IPS-18a (cell line): ENCODE measurements at regions not wholly inside any gene's neighbourhood (a gene's known extent, or its start where the extent isn't known, plus 50 kb on each side); places are given as distances from the start of the nearest gene placed in this dataset.
"Not testable (repeated sequence)": the region's sequence is repeated elsewhere in the genome, so short reads cannot be mapped to it uniquely, and the experiment has no call there.

Source experiments
- H3K27ac ChIP-seq: one replicate; pipeline ENCODE4 v1.5.1; 2013; ENCODE audit warnings: low read length
- H3K27me3 ChIP-seq: one replicate; pipeline ENCODE4 v1.6.1; 2013; ENCODE audit warnings: mild to moderate bottlenecking, low read length; ENCODE audit not compliant: control insufficient read depth, insufficient read depth
- H3K36me3 ChIP-seq: one replicate; pipeline ENCODE4 v1.6.1; 2013; ENCODE audit warnings: low read depth, low read length; ENCODE audit not compliant: control insufficient read depth
- H3K4me1 ChIP-seq: one replicate; pipeline ENCODE4 v1.6.1; 2013; ENCODE audit warnings: low read depth, low read length; ENCODE audit not compliant: control insufficient read depth
- H3K4me3 ChIP-seq: one replicate; pipeline ENCODE4 v1.5.1; 2013; ENCODE audit warnings: low read length
- H3K9ac ChIP-seq: one replicate; pipeline ENCODE4 v1.6.1; 2013; ENCODE audit warnings: mild to moderate bottlenecking, low read length, moderate library complexity
- H3K9me3 ChIP-seq: one replicate; pipeline ENCODE4 v1.6.1; 2013; ENCODE audit warnings: low read depth, low read length; ENCODE audit not compliant: control insufficient read depth

- Histone ChIP-seq H3K9me3 (no peaks in the 10 kb centered on the region), H3K27me3 (no peaks in the 10 kb centered on the region), H3K36me3 (no peaks in the 10 kb centered on the region), H3K4me1 (peaks cover 24% of the 10 kb centered on the region), H3K27ac (no peak overlapping the region), H3K4me3 (no peak overlapping the region), H3K9ac (no peak overlapping the region)
Measured at GRCh38 chr22:48071305-48071704, 1308.9 kb downstream of the TBC1D22A start.

GRCh38 chr22:48070760-48071159 lies 1308.3 kb downstream of the TBC1D22A start:
- Histone ChIP-seq H3K4me1 (peaks cover 24% of the 10 kb centered on the region), H3K4me3 (no peak overlapping the region), H3K9ac (no peak overlapping the region), H3K27ac (no peak overlapping the region), H3K27me3 (no peaks in the 10 kb centered on the region), H3K36me3 (no peaks in the 10 kb centered on the region), H3K9me3 (no peaks in the 10 kb centered on the region)

GRCh38 chr22:48070083-48070482 lies 1307.6 kb downstream of the TBC1D22A start:
- Histone ChIP-seq H3K4me1 (peaks cover 24% of the 10 kb centered on the region), H3K9ac (no peak overlapping the region)

GRCh38 chr22:48069256-48069655 lies 1306.8 kb downstream of the TBC1D22A start:
- H3K27me3 ChIP-seq, result no peaks in the 10 kb centered on the region
- no peaks in the 10 kb centered on the region for H3K9me3 ChIP-seq
- peaks cover 24% of the 10 kb centered on the region for H3K4me1 ChIP-seq
- H3K36me3 ChIP-seq, result no peaks in the 10 kb centered on the region
- H3K9ac ChIP-seq, result no peak overlapping the region
- no peak overlapping the region for H3K4me3 ChIP-seq
- H3K27ac ChIP-seq, result no peak overlapping the region

More at GRCh38 chr22:48070083-48070482, 1307.6 kb downstream of the TBC1D22A start:
- Histone ChIP-seq H3K4me3 (no peak overlapping the region), H3K36me3 (no peaks in the 10 kb centered on the region), H3K9me3 (no peaks in the 10 kb centered on the region), H3K27ac (no peak overlapping the region), H3K27me3 (no peaks in the 10 kb centered on the region)

- H3K27ac ChIP-seq, result no peak overlapping the region
- H3K36me3 ChIP-seq, result no peaks in the 10 kb centered on the region
- H3K9me3 ChIP-seq, result no peaks in the 10 kb centered on the region
- no peak overlapping the region for H3K9ac ChIP-seq
- no peak overlapping the region for H3K4me3 ChIP-seq
- H3K4me1 ChIP-seq, result peaks cover 23% of the 10 kb centered on the region
- H3K27me3 ChIP-seq, result no peaks in the 10 kb centered on the region
Measured at GRCh38 chr22:48068323-48068885, 1306.0 kb downstream of the TBC1D22A start.

GRCh38 chr22:48065892-48066291 lies 1303.4 kb downstream of the TBC1D22A start:
- no peaks in the 10 kb centered on the region for H3K27me3 ChIP-seq
- H3K4me3 ChIP-seq, result no peak overlapping the region
- peaks cover under 1% of the 10 kb centered on the region for H3K4me1 ChIP-seq
- no peak overlapping the region for H3K9ac ChIP-seq
- H3K36me3 ChIP-seq, result no peaks in the 10 kb centered on the region
- H3K9me3 ChIP-seq, result no peaks in the 10 kb centered on the region
- H3K27ac ChIP-seq, result no peak overlapping the region

GRCh38 chr22:48061726-48062125 lies 1299.3 kb downstream of the TBC1D22A start:
- Histone ChIP-seq H3K4me1 (no peaks in the 10 kb centered on the region), H3K27me3 (no peaks in the 10 kb centered on the region), H3K9me3 (no peaks in the 10 kb centered on the region), H3K27ac (no peak overlapping the region), H3K9ac (no peak overlapping the region), H3K36me3 (no peaks in the 10 kb centered on the region), H3K4me3 (no peak overlapping the region)

- no peak overlapping the region for H3K9ac ChIP-seq
- no peak overlapping the region for H3K27ac ChIP-seq
- H3K4me1 ChIP-seq, result no peaks in the 10 kb centered on the region
- no peaks in the 10 kb centered on the region for H3K27me3 ChIP-seq
- H3K36me3 ChIP-seq, result no peaks in the 10 kb centered on the region
- no peak overlapping the region for H3K4me3 ChIP-seq
- H3K9me3 ChIP-seq, result no peaks in the 10 kb centered on the region
Measured at GRCh38 chr22:48060266-48060665, 1297.8 kb downstream of the TBC1D22A start.

- H3K27me3 ChIP-seq, H3K4me3 ChIP-seq, H3K9ac ChIP-seq, H3K4me1 ChIP-seq, H3K27ac ChIP-seq, H3K9me3 ChIP-seq, H3K36me3 ChIP-seq: not testable (repeated sequence)
Measured at GRCh38 chr22:48059521-48059920, 1297.1 kb downstream of the TBC1D22A start.

GRCh38 chr22:48057116-48057835 lies 1294.8 kb downstream of the TBC1D22A start:
- Histone ChIP-seq H3K9ac (no peak overlapping the region), H3K27me3 (no peaks in the 10 kb centered on the region), H3K9me3 (no peaks in the 10 kb centered on the region), H3K4me1 (no peaks in the 10 kb centered on the region), H3K4me3 (no peak overlapping the region), H3K36me3 (no peaks in the 10 kb centered on the region), H3K27ac (no peak overlapping the region)

- no peak overlapping the region for H3K9ac ChIP-seq
- no peaks in the 10 kb centered on the region for H3K36me3 ChIP-seq
- H3K27ac ChIP-seq, result no peak overlapping the region
- H3K9me3 ChIP-seq, result no peaks in the 10 kb centered on the region
- H3K27me3 ChIP-seq, result no peaks in the 10 kb centered on the region
- H3K4me1 ChIP-seq, result no peaks in the 10 kb centered on the region
- H3K4me3 ChIP-seq, result no peak overlapping the region
Measured at GRCh38 chr22:48055827-48056226, 1293.4 kb downstream of the TBC1D22A start.

- Histone ChIP-seq H3K9ac (no peak overlapping the region), H3K9me3 (no peaks in the 10 kb centered on the region), H3K27ac (no peak overlapping the region), H3K4me3 (no peak overlapping the region), H3K36me3 (no peaks in the 10 kb centered on the region), H3K27me3 (no peaks in the 10 kb centered on the region), H3K4me1 (no peaks in the 10 kb centered on the region)
Measured at GRCh38 chr22:48055185-48055584, 1292.7 kb downstream of the TBC1D22A start.
